Eye (tissue), 1 donor: ENCODE measurements at regions not wholly inside any gene's neighbourhood (a gene's known extent, or its start where the extent isn't known, plus 50 kb on each side); places are given as distances from the start of the nearest gene placed in this dataset.
A peak's percentile ranks its signal among the peaks of the same experiment; 100 is the strongest.

Experiments used
- DNase-seq: peaks from one replicate; pipeline ENCODE4 v3.0.0-alpha.2; 2015

DNA sequence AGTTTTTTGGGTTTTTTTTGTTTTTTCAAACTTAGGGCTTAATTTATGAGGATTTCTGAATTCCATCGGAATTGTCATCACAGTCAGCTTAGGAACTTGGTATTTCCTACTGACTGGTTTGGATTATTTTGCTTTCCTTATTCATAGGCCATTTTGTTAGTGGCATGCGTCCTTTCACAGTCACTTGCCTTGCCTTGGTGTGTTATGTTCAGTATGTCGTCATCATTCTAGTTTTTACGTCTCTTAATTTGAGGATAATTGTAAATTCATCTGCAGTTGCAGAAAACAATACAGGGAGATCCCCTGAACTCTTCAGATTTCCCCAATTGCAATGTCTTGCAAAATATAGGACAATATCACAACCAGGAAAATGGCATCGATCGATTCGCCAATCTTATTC lies 485.3 kb downstream of the CBLN2 start:
- no peak for DNase-seq

DNA sequence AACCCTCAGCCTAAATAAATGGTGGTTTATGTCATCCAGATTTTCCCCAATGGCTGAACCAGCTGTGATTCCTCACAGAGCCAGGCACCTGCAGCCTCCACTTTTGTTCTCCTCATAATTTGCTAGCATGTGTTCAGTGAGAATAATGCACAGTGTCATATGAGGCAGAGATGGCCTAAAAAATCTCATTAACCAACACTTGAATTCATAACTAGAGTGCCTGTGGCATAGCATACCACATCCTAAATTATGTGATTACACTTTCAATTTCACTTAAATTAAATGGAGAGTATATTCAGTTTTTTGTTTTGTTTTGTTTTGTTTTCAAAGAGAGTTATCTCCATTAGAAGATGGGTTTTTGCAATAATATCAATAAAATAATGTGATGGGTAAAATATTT lies 488.0 kb downstream of the CBLN2 start:
- DNase-seq: peak; percentile 62

DNA sequence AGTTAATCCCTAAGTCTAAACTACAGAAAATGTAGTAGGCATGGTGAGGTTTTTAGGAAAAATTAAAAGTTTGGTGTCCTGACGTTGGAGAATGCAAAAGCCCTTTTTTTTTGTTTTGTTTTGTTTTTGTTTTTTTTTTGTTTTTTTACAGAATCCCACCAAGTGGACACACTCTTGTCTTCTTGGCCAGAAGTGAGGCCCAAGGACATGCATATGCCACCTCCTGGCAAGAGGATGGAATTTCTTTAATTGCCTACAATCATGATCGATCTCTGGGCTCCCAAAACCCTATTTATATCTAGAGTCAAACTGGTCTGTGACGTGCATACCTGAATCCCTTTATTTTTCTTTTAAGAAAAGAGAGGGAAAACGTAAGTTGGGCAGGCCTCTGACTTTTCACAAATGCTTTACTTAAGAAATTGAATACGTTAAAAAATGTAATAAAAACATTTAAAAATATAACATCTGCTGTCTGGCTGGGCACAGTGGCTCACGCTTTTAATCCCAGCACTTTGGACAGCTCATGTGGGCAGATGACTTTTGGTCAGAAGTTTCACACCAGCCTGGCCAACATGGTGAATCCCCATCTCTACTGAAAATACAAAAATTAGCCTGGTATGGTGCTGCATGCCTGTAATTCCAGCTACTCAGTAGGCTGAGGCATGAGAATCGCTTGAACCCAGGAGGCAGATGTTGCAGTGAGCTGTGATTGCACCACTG lies 502.7 kb downstream of the CBLN2 start:
- DNase-seq: no peak

DNA sequence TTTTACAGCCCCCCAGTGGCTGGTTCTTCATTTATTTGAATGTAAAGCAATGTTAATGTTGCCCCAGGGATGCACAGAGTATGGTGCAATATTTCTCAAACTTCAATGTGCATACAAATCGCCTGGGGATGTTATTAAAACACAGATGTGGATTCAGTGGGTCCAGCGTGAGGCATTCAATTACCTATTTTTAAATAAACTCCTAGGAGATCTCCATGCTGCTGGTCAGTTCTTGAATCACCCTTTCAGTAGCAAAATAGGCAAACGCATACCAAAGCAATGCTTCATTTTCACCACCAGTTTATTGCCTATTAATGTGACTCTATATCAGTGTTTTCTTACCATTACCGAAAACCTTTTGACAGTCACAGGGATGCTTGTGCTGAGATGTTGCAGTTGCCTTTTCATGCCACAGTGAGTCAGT lies 530.7 kb downstream of the CBLN2 start:
- no peak for DNase-seq

DNA sequence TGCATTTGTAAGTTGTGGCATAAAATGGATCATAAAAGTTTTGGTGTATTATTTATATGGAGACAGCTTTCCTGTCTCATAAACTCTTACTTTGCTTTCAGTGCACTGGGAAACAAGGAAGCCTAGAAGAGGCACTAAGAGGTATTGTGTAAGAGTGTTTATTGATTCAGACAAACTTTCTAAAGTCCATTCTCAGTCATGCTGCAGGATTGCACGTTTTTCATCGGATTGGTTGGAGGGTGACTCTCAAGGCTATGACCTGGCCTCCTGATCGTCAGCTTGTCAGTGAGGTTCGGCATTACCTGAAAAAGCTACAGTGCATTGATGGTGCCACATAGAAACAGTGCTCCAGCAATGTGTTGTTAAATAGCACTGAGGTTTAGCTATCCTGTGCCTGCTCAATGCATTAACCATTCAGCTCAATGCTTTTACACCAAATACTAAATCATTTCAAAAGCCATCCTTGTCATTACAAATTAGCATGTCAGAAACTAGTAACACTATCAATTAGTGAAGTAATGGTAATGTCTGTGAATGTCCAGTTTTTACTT lies 545.5 kb downstream of the CBLN2 start:
- DNase-seq: no peak

DNA sequence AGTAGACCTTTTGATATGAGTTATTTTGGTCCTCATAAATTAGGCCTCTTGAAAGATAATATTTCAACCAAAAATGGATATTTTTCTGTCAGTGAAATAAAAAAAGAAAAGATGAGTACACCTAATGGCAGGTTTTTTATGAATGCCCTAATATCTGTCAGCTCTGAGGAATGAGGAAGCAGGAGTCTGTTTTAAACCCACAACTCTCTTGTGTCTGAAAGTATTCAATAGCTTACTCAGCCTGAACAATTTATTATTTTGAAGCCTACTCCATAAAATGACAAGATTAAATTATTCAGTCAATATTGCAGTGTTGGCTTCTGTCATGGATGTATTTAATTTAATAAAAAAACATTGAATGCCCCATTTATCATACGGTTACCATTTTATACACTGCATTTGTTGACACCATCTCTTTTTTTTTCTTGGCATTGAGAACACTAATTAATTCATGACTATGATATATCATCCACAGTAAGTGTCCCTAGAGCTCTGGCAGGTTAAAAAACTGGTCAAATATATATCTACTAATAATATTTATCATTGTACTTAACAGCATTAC lies 548.2 kb downstream of the CBLN2 start:
- DNase-seq: no peak

DNA sequence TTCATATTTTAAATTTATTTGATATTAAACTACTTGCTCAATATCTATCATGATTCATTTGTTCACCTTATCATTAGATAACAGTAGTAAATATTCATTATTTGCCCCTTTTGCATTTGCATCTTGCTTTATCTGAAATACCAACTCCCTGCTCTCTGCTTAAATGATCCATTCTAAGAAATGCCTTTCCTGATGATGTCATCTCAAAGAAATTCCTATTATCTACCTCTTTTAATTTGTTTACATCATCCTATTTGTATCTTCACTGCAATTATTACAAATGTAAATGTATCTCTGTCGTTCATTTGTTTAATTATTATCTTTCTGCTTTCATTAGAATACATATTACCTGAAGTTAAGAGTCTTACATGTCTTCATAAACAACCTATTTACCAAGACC lies 549.9 kb downstream of the CBLN2 start:
- no peak for DNase-seq

DNA sequence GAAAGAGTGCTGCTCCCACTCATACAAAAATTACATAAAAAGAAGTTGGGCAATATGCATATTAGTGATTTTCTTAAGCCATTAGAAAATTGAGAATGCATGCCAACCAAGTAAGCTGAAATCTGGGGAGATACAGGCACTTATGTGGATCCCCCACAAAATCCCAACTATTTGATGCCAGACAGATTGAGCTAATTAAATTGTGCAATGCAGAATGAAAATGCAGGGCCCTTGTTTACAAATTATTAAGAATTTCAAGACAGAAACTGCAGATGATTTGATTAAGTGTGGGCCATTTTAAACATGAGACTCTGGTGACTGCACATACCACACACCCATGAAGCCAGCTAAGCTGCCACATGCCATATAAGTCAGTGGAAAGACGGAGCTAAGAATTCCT lies 554.5 kb downstream of the CBLN2 start:
- peak; percentile 16 for DNase-seq

DNA sequence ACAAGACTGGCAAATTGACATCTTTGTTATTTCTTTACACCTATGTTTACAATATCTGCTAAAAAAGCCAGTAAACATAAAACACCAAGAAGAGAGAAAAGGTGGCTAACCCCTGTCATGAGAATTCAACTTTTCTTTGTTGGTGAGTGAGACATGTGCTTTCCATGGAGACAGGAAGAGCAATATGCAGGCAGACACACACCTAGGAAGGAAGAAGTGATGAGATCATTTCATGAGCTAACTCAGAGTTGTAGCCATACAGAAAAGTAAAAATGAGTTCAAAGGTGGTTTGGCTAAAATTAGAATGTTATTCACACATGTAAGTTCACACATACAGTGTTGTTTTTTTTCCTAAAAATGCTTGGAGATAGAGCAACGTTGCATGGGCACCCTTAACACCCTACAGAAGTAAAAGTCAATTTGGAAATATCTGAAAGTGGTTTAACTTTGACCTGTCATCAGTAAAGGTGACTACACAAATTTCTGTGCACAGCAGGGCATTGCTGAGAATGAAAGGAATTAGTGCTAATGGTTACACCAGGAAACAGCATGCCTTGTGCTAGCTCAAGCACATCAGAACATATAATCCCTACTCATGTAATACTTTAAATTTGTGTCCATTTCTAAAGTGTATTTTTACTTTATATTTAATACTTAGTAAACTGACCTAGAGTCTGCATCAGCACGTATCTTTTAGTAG lies 557.6 kb downstream of the CBLN2 start:
- DNase-seq: no peak

DNA sequence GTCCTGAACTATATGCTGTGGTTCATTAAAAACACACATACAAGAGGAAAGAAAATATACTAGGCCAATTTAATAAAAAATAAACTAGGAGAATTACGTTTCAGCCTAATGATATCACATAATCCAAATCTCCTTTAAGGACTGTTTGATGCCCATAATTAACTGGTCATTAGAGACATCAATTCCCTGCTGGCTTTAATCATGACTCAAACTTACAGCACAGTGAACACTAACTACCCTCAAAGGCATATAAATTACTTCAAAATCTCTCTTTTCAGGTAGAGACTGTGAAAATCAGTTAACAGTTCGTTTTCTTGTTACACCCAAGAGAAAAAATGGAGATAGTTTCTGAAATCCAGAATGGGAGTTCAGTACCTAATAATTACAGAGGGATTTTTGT lies 567.4 kb downstream of the CBLN2 start:
- no peak for DNase-seq

DNA sequence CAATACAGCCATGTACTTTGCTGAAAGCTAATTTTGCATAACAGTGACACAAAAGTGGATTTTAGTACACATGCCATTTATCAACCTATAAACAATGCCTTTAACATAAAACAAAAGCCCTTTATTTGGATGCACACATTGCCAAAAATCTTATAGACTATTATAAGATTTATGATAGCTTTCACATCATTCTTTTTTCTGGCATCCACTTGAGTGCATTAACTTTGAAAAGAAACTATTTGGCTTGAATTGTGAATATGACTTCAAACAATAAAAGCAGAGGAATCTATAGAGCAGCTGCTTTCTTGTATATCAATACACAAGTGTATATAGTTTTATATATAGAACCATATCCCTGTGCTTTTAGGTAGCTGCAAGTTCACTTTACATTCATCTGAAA lies 577.4 kb downstream of the CBLN2 start:
- DNase-seq: no peak

DNA sequence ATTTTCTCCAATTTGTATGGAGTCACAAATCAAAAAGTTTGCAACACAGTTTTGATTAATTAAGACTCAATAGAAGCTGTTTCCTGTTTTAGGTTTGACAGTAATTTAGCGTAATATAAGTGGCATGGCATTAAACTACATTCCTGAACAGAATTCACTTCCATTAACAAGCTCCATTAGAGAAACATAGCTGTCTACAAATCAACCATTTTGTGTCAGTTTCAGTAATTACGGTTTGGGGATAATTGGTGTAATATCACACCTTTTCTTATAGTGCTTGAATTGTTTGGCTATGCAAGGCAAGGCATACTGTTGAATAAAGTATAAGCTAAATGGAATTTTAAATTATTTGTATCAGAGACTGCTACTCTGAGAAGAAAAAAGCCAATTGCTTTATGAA lies 585.5 kb downstream of the CBLN2 start:
- no peak for DNase-seq

DNA sequence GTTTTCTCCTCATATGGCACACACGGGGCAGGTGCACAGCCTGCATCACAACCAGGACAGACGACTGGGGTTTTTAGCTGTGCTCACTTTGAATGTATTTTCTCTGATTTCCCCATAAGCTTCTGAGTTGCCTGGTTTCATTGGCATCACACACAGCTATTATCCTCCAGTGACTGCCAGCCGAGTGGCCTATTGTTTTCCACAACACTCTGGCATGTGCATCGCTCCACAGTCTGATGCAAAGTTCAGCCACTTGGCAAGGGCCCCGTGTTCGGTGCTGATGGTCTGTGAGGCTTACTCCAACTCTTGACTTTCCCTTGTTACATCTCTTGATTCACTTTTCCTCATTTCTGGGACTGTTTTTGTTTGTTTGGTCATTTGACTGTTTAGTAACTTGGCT lies 593.1 kb downstream of the CBLN2 start:
- DNase-seq: no peak

DNA sequence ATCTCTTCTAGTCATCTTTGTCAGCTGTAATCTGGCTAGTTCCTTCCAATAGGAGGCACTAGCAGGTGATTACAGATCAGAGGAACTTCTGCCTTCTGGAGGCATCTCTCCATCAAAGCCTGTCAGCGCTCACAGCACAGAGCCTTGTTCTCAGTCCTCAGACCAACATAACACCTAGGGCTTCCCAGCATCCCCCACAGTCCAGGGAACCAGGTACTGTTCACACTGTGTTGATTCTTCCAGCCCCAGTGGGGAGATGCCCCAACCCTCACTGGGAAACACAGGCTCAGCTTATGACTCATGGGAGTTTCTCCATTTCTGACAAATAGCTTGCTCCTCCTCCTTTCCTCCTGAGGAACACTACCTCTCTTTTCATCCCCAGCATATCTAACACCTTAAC lies 601.7 kb downstream of the CBLN2 start:
- DNase-seq: no peak

DNA sequence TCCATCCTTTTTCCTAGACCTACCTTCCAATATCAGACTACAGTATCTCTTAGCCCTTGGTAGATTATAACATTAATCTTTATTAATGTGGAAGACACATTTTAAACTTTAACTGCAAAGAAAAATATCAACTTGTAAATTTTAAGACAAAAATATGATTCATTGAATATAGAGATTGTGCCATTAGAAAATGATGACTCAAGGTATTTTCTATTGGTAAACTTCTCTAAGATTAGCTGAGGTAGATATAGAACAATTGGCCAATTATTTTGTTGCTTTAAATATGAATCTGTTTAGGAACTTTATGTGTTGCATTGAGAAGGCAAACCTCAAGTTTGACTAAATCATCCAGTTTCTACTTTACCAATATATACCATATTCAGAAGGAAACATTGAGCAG lies 604.7 kb downstream of the CBLN2 start:
- no peak for DNase-seq

DNA sequence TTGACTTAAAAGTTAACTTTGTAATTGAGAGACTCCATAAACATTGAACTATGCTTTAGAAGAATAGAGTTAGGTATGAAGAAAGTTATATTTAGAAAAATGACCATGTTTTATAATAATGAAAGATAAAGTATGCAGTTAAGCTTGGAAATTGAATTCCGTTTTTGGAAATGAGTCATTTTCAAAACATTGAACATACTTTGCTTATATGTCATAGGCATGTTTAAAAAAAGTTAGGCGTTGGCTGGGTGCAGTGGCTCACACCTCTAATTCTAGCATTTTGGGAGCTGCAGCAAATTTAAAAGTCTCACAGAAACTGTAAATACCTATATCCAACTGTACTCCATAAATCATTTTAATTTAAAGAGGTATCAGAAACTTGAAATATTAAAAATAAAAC lies 607.4 kb downstream of the CBLN2 start:
- no peak for DNase-seq

DNA sequence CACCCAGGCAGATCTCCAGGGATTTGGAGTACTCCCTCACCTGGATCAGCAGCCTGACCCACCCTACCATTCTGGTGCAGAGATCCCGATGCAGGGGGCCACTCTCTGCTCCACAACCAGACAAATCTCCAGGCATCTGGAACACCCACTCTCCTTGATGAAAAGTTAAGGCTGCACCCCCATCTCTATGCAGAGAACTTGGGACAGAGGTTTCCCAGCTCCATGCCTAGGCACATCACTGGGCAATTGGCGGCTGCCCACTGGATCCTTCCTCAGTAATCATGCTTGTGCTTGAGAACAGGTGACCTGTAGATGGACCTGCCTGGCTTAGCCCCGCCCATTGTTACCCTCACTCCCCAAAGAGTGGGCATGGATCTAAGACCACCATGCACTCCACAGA lies 624.9 kb downstream of the CBLN2 start:
- no peak for DNase-seq

DNA sequence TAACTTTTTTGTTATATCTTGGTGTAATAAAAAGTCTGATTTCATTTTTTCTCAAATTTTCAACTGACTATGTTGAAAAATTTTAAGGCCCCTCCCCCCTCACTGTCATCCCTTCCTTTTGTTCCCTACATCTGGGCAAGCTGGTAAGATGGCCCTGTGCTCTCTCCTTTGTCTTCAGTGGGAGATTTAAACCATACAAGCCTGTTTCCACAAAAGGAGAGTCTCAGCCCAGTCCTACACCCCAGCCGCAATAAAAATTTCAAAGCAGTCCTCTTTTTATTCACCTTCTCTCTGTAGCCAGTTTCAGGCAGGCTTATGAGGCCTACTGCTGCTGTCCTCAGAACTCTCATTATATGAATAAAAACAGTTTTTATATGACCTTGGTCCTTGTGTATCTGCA lies 630.5 kb downstream of the CBLN2 start:
- no peak for DNase-seq

DNA sequence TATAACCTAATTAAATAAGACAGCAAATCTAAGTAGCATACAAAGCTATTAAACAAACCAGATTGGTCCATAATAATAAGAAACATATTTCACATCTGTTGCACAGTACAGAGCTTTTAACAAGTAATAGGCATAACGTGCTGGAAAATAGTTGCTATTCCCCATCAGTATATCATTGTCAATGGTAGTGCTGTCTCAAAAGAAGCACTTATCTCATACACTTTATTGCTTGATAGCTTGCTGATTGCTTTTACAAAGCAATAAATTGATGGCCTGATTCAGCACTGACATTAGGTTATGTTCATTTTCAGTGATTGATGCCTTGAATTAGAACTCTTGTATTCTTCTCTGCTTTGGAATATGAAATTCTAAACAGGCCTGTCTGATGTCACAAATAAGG lies 641.7 kb downstream of the CBLN2 start:
- DNase-seq: peak; percentile 23

DNA sequence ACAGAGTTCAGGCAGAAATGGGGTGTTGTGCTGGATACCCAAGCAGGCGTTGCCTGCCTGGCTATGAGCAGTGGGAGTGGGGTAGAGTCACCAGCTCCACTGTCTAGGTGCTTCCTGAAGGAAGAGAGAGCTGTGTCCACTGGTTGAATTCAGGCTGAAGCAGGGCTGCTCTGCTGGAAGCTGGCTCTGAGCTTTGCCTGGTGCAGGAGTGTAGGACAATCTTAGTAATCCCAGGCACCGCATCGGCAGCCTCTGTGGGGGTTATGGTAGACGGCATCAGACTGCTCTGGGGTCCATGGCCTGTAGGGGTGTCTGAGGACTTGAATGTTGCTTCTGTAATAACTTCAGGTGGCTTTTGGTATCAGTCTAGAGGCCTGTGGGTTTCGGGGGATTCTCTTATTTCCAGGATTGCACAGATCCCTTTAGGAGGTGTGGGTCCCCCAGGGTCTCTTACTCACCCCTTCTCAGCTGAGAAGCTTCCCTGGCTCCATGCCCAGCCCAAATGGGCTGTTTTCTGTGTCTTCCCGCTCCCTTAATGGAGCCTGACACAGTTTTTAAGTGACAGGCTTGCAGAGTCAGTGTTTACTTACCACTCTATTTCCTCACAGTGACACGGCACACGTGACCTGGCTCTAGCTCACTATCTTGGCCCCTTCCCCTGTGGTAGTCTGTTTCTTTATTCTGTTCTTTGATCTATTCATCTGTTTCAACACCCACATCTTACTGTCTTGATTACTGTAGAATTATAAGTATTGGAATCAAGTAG lies 644.3 kb downstream of the CBLN2 start:
- DNase-seq: peak; percentile 25

DNA sequence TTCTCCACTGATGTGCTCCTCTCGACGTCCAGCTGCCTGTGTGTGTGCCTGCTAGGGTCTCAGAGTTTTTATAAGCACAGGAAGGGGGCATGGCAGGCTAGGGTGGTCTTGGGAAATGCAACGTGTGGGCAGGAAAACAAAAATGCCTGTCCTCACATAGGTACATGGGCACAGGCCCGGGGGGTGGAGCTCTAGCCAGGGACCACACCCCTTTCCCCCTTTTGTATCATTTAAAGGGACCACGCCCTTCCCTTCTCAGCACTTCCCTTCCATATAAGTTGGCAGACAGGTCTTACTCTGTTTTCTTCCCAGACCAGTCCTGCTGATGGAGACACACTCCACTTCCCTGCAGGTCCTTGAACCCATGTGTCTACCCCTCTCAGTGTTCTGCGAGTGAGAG lies 645.0 kb downstream of the CBLN2 start:
- DNase-seq: no peak

DNA sequence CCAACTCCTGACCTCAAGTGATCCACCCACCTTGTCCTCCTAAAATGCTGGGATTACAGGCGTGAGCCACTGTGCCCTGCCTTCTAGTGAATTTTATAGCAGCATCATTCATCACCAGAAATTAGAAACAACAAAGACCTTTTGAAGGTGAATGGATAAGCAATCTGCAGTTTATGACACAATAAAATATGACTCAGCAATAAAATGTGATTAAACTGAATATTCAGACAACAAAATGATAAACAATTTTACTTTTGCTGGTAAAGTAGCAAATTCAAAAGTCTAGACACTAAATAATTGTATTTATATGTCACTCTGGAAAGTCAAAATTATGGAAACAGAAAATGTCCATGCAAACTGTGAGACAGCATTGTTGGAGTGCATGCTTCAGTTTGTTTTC lies 656.6 kb downstream of the CBLN2 start:
- DNase-seq: no peak

DNA sequence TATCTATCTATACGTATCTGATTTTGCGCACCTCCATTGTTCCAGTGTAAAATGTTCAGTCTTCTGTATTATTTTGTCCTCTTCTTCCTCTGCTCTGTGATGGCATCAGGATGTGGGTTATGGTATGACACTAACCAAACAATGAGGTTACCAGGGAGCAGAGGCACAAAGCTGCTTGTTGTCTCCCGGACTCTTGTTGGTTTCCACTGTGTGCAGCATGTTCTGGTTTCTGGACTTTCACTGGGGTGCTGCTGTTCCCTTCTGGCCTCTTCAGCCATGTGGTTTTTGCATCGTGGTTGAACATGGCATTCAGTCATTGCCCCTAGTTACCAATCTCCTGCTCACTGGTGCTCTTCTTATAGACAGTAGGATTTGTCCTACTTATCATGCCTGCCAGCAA lies 665.9 kb downstream of the CBLN2 start:
- no peak for DNase-seq

DNA sequence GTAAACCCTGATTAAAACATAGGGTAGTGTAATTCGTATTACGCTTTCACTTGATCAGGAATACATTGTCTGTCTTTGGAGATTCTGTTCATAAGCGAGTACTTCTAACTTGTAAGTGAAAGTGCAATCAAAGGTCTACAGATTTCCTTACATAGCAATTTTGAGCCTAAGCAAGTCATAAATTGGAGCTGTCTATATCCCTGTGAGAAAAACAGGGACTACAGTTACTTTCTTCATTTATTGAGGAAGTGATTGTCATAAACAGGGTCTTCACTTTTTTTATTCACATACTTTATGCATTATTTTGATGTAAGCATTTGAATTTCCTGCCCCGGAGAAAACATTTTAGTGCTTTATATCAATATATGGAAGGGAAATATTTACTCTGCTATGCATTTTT lies 670.4 kb downstream of the CBLN2 start:
- no peak for DNase-seq
